GM21786 (cell line): ENCODE measurements at regions not wholly inside any gene's neighbourhood (a gene's known extent, or its start where the extent isn't known, plus 50 kb on each side); places are given as distances from the start of the nearest gene placed in this dataset.

Experiments
- ATAC-seq: cut with Tn5 transposase; IDR thresholded peaks from one replicate; pipeline ENCODE4 v1.9.1; 2021; ENCODE audit not compliant: unreplicated experiment

- no peak for ATAC-seq
Observed at GRCh38 chr11:116312570-116313391, 460.0 kb downstream of the BUD13 start.

GRCh38 chr11:116311206-116311605, 461.6 kb downstream of the BUD13 start:
- no peak for ATAC-seq

DNA sequence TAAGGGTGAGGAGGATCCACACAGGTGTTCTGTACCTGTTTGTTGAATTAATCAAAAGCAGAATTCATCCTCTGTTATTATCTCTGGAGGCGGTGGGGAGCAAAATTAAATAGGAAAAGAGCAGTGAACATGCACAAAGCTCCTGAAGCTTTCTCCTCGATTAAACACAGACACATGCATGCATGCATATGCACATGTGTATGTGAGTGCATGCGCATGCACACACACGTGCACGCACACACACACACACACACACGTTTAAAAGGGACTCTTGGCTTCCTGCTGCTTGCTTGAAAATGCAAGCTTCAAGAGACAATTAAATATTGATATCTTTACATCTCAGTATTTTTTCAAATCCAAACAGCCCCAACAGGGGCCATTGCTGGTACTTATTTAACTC, 462.1 kb downstream of the BUD13 start:
- no peak for ATAC-seq

GRCh38 chr11:116310226-116310625, 462.6 kb downstream of the BUD13 start:
- ATAC-seq = no peak

GRCh38 chr11:116309446-116309845, 463.3 kb downstream of the BUD13 start:
- no peak for ATAC-seq

DNA sequence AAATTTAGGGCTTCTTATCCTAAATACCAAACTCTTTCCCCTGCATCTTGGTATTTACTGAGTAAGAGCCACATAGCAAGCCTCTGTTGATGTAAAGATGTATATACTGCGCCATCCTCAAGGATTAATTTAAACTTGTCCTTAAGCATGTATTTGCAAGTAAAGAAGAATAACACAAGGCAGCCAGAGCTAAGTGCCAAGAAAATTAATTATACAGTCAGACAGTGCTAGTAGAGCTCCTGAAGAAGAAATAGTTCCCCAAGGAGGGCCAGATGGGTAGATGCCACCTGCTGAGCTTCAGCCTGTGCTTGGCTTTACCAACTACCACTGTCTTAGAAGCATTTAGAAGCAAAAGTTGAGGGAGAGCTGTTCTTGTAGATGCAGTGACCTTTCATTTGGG, 470.0 kb downstream of the BUD13 start:
- no peak for ATAC-seq

DNA sequence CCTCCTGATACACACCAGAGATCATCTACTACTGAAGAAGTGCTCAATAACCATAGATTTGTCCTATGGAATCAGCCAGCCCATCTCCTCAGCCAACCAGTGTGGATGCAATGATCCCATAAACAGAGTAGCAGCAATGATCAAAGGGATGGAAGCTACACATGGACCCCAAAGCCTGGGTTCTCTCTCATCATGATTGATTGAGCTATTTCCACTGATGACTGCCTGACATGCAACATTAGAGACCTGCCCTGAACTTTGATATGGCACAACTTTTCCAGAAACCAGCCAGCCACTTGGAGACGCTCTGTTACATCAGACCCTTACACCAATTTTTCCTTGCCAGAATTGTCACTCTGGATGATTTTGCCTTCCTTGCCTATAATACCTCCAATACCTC, 471.6 kb downstream of the BUD13 start:
- ATAC-seq = no peak

GRCh38 chr11:116300232-116300631, 472.6 kb downstream of the BUD13 start:
- no peak for ATAC-seq

DNA sequence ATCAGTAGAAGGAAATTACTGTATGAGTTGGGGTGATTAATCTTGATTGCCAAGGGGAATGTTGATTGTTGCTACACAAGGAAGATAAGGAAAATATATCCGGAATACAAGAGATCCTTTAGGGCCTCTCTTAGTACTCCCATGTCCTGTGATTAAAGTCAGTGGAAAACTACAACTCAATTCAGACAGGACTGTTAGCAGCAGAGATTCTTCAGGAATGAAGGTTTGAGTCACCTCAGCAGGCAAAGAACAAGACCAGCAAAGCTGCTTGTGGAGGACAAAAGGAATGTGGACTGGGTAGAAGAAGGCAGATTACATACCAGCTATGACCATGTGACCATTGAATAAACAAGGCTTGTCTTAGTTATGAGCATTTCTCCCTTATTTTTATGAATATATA, 478.2 kb downstream of the BUD13 start:
- no peak for ATAC-seq

DNA sequence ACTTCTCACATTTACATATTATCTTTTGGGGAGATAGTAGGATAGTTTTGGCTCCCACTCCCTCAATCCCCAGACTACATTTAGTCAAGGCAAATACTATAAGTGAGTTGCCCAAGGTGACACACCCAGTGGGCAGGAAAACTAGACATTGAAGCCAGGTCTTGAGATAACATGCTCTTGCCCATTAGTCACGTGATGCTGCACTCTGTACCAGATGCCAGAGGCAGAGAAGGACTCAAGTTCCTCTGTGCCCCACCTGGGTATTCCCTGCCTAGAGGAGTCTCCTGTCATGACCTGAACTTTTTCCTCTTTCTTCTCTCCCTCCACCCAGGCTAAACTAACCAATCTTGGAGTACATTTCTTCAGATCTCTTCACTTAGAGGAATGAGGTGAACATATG, 484.9 kb downstream of the BUD13 start:
- no peak for ATAC-seq

DNA sequence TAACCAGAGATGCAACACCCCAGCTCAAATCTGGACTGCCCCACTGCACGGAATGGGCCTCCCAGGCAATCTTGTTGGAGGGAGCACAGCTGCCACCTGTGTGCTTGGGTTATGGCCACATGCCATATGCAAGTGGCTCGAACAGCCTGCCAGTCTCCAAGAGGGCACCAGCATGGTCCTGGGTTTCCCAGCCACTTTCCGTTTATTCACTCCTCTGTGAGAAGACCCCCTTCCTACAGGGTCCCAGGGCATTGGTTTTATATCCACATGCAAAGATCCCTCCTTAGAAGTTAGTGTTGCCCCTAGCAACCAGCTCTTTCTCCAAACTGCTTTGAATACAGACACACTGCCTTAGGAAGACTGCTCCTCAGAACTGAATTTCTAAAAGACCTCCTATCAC, 487.8 kb downstream of the BUD13 start:
- no peak for ATAC-seq

- no peak for ATAC-seq
Observed at GRCh38 chr11:116283300-116283699, 489.5 kb downstream of the BUD13 start.

DNA sequence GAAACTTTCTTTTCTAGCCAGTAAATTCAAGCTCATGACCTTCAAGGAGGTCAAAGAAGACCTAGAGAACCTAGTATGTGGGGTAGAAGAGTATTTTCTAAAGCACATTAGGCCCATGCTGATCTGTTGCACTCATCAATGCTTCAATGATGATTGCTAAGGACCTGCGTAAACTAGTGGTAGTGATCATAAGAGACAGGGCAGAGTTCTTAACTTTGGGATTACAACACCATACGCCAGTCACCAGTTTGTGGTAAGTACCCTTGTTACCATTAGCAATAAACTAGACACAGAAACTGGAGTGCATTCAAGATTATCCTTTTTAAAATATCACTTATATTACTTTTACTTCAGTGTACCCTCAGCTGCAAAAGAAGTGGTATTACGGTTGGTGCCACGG, 490.3 kb downstream of the BUD13 start:
- ATAC-seq = no peak

DNA sequence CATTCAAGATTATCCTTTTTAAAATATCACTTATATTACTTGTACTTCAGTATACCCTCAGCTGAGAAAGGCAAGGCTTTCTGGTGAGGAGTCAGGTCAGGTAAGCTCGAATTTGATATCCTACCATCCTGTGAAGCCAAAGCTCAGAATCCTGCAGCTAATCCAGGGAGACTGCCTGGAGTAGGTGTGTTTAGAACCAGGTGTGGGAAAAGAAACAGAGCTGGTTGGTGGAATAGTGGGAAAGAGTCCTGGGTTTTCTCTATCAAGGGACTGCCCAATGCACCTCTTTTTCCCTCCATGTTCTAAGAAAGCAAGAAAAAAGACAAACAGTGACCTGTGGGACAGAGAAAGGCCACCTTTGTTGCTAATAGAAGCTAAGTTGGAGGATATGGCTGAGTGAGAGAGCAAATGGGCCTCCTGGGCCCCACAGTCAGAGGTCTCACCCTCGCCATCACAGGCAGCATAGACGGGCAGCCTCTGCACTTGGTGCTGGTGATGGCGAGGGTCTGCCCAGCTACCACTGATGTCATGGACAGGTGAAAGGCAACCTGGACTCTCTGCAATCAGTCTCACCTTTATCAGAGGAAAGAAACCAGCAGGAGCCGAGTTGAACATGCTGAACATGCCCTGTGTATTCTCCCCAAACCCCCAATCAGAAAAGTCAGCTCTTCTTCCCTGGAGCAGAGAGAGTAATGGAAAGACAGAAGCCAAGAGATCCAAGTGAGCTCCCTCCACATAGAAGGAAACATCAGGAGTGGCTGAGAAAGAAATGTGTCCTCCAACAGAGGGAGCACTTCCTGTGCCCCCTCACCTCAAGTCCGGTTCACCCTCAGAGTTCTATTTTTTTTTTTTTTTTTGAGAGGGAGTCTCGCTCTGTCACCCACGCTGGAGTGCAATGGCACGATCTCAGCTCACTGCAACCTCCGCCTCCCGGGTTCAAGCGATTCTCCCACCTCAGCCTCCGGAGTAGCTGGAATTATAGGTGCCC, 491.3 kb downstream of the BUD13 start:
- ATAC-seq = no peak

DNA sequence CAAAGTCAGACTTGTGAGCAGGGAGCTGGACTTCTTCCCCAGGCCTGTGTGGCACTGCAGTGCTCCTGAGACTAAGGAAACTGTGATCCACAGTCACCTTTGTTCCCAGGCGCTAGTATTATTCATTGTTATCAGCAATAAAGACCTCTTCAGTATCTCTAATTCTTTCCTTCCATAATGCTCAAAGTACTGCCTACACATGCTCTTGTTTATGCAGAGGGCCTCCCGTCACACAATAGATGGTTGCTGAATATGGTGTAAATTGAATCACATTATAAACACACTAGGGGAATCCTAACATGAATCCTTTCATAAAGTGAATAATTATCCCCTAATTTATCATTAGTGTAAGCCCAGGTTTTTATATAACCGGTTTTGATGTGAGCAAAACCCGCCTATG, 493.3 kb downstream of the BUD13 start:
- ATAC-seq = no peak

DNA sequence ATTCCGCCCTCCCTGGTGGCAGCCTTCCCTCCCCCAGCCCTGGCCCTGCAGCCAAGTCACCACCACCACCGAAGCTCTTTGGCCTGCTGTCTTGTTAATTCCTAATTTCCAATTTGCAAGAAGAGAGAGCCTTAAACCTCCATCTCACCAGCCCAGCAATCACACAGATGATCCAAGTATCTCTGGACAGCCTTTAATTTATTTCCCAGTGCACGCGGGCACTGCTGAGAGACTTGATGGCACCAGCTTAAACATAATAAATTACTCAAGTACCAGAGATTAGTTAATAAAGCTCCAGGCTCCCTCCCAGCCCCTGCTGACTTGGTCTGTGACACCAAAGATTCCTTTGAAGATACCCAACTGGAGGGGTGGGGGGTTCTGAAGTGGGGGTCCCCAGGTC, 494.7 kb downstream of the BUD13 start:
- no peak for ATAC-seq

DNA sequence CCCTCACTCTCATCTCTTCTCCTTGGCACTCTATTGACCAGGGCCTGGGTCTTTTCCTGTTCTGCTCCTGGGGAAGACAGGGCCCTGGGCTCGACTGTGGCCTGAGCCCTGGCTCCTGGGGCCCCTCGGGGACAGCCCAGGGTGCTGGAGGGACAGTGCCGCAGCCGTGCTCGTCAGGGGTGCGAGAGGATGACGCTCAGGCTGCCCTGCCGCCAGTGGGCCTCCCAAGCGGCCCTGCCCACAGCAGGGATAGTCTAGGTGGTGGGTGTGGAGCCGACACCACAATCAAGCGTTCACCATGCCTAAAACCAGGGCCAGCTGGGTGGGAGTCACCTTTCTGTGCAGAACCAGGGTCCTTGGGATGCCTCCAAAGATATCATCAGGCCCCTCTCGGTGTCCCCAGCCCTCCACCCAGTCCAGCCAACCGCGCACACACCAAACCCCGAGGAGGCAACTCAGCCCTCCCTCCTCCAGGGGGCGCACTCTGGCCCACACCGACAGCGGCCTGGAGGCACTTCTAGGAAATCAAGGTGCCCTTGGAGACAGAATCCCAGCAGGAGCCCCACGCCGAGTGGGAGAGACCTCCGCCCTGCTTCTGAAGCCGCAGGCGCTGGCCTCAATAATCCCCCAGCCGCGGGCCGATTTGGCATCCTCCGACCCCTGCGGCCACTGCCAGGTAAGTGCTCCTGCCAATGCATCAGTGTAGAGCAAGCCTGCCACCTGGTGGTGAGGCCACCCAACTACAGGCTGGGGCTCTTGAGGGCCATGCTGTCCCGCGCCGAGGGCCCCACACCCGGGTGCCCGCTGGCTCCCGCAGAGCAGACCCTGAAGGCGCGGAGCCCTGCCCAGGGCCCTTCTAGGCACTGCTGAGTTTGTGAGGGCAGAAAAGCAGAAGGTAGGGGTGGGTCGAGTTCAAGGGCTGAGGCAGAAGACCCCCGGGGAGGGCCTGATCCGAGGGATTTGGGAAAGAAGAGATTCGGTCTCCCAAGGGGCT, 496.4 kb downstream of the BUD13 start:
- peak; percentile 80 for ATAC-seq

GRCh38 chr11:116275635-116276034, 497.2 kb downstream of the BUD13 start:
- no peak for ATAC-seq

DNA sequence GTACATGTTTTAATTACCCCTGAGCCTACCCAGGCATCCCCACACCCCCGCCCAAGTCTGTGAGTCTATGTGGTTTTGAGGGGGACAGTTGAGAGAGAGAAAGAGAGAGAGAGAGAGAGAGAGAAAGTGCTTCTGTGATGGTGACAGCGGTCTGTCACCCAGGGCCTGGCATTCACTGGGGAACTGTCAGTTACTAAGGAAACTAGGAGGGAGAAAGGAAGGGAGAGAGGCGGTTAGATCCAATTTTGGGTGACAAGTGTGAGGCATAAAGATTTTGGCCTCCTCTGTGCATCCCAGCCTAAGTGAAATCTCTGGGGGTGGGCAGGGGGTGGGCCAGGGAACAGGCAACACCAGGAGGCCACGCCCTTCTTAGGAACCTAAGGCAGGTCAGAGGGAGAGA, 498.3 kb downstream of the BUD13 start:
- ATAC-seq = no peak

DNA sequence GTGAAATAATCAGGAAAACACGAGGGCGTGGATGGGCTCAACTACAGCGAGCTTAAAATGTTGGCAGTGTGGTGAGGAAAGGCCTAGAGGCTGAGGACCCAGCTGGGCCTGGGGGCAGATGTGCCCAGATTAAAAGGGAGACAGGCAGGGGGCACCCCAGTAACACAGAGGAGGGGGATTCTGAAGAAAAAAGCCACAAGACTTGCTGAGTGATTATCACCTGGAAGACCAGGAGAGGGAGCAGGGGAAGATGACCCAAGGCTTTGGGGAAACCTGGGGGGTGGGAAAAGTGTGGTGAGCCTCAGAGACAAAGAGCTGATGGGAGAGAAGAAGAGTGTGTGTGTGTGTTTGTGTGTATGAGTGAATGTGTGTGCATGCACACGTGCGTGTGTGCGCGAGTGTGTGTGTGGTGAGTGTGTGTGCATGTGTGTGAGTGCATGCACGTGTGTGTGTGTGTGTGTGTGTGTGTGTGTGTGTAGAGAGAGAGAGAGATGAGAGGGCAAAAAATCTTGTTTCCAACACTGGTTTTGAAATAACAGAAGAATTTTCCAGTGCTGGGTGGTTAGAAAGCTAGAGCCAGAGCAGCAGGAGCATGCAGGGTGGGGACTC, 500.5 kb downstream of the BUD13 start:
- ATAC-seq = no peak
